Activated T-cell treated with anti-CD3 and anti-CD28 coated beads, Interleukin-2, amount 50 U/mL, for 72 hours (primary cell): ENCODE measurements at regions not wholly inside any gene's neighbourhood (a gene's known extent, or its start where the extent isn't known, plus 50 kb on each side); places are given as distances from the start of the nearest gene placed in this dataset.
"Not testable (repeated sequence)": the region's sequence is repeated elsewhere in the genome, so short reads cannot be mapped to it uniquely, and the experiment has no call there.

Experiments
- ATAC-seq, 2 donors: fragments of 150-1000 bp; cut with Tn5 transposase; replicated peaks in 1 of 2; 2 replicates each; pipeline ENCODE4 v1.10.0; 2021; ENCODE audit warnings: moderate library complexity in 2 of 2, mild to moderate bottlenecking in 1 of 2
- DNase-seq, 2 donors: peaks; one replicate each; pipeline ENCODE4 v3.0.0; 2021 to 2022; ENCODE audit warnings: mixed read lengths in 1 of 2
- H3K27ac Mint-ChIP-seq: one replicate; pipeline ENCODE4 v1.8.0; 2022; ENCODE audit warnings: mild to moderate bottlenecking, moderate library complexity, mixed read lengths
- H3K27me3 Mint-ChIP-seq: one replicate; pipeline ENCODE4 v1.8.0; 2022; ENCODE audit warnings: low read depth, mixed read lengths
- H3K36me3 Mint-ChIP-seq, 2 donors: one replicate each; pipeline ENCODE4 v1.8.0; 2022; ENCODE audit warnings: mixed read lengths in 2 of 2, mild to moderate bottlenecking in 1 of 2; ENCODE audit not compliant: insufficient read depth in 2 of 2
- H3K4me1 Mint-ChIP-seq: one replicate; pipeline ENCODE4 v1.8.0; 2022; ENCODE audit warnings: low read depth, mixed read lengths
- H3K4me3 Mint-ChIP-seq, 2 donors: one replicate each; pipeline ENCODE4 v1.8.0; 2022; ENCODE audit warnings: mild to moderate bottlenecking in 2 of 2, mixed read lengths in 2 of 2, moderate library complexity in 2 of 2
- H3K9me3 Mint-ChIP-seq, 2 donors: one replicate each; pipeline ENCODE4 v1.8.0; 2022; ENCODE audit warnings: mixed read lengths in 2 of 2

DNA sequence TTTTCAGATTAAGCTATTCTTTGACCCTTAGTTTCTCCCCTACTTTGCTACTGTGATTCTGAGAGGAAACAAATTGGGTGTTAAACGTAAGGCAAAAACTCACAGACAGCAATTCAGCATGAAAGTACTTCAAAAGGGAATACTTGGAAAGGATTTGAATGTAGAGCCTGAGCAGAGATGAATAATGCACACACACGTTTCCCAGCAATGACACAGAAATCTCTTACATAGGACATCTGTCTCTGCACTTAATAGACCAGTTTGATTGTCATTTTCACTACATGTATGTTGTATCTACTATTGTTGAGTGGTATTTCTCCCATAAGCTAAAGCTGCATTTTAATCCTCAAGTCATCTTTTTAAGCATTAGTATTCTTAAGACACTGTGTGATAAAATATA is 166.1 kb upstream of the TEX13C start:
- H3K9me3 Mint-ChIP-seq, result no peaks in the 10 kb centered on the region
- no peaks in the 10 kb centered on the region for H3K36me3 Mint-ChIP-seq
- H3K4me3 Mint-ChIP-seq, result no peak overlapping the region
- no peaks in the 10 kb centered on the region for H3K4me1 Mint-ChIP-seq
- DNase-seq (no peak), ATAC-seq (no peak)
- peaks cover 6% of the 10 kb centered on the region for H3K27me3 Mint-ChIP-seq
- H3K27ac Mint-ChIP-seq, result no peak overlapping the region

DNA sequence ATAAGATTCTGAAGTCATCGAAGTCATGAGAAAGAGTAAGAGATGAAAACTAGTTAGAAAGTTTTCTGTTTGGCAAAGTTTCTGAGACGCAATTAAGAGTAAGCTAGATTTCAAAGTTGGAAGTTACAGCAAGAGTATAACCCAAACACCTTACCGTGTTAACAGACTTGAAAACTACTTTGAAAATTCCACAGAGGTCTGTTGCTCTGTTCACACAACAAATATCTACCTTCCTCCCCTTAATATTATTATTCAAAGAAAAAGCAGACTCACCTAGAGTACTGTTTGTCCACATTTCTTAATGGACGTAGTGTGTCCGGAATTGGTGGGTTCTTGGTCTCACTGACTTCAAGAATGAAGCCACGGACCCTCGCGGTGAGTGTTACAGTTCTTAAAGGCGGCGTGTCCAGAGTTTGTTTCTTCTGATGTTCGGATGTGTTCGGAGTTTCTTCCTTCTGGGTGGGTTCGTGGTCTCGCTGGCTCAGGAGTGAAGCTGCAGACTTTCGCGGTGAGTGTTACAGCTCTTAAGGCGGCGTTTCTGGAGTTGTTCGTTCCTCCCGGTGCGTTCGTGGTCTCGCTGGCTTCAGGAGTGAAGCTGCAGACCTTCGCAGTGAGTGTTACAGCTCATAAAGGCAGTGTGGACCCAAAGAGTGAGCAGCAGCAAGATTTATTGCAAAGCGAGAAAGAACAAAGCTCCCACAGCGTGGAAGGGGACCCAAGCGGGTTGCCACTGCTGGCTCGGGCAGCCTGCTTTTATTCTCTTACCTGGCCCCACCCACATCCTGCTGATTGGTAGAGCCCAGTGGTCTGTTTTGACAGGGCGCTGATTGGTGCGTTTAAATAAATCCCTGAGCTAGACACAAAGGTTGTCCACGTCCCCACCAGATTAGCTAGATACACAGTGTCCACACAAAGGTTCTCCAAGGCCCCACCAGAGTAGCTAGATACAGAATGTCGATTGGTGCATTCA is 165.1 kb upstream of the TEX13C start:
- not testable (repeated sequence) for H3K36me3 Mint-ChIP-seq, H3K27me3 Mint-ChIP-seq, H3K4me1 Mint-ChIP-seq, ATAC-seq, H3K4me3 Mint-ChIP-seq, H3K27ac Mint-ChIP-seq, DNase-seq, H3K9me3 Mint-ChIP-seq

DNA sequence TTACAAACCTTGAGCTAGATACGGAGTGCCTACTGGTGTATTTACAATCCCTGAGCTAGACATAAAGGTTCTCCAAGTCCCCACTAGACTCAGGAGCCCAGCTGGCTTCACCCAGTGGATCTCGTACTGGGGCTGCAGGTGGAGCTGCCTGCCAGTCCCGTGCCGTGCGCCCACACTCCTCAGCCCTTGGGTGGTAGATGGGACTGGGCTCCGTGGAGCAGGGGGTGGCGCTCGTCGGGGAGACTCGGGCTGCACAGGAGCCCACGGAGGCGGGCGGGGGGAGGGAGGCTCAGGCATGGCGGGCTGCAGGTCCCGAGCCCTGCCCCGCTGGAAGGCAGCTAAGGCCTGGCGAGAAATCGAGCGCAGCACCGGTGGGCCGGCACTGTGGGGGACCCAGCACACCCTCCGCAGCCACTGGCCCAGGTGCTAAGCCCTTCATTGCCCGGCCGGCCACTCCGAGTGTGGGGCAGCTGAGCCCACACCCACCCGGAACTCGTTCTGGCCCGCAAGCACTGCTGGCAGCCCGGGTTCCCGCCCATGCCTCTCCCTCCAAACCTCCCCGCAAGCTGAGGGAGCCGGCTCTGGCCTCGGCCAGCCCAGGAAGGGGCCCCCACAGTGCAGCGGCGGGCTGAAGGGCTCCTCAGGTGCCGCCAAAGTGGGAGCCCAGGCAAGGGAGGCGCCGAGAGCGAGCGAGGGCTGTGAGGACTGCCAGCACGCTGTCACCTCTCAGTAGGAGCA is 164.2 kb upstream of the TEX13C start:
- H3K36me3 Mint-ChIP-seq, H3K4me1 Mint-ChIP-seq, H3K9me3 Mint-ChIP-seq, H3K27ac Mint-ChIP-seq, ATAC-seq, DNase-seq, H3K27me3 Mint-ChIP-seq, H3K4me3 Mint-ChIP-seq: not testable (repeated sequence)

DNA sequence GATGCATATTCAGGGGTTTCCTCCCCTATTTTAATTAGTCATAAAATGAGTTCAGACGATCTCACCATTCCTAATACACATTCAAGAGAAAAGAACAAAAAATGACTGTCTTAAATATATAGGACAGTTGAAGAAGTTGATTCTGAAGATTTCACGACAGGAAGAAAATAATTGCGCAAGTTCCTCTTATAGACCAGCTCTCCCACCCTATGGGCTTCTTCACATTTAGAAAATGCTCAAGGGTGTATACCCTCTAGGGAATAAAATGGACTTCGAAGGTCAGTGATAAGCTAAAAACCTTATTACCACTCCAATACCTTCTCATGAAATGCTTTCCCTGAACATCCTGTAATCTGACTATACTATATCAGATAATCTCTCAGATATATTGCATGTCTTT is 149.2 kb upstream of the TEX13C start:
- no peaks in the 10 kb centered on the region for H3K36me3 Mint-ChIP-seq
- H3K4me3 Mint-ChIP-seq, result no peak overlapping the region
- H3K27ac Mint-ChIP-seq, result no peak overlapping the region
- DNase-seq (no peak), ATAC-seq (no peak)
- H3K27me3 Mint-ChIP-seq, result peaks cover 5% of the 10 kb centered on the region
- no peaks in the 10 kb centered on the region for H3K9me3 Mint-ChIP-seq
- no peaks in the 10 kb centered on the region for H3K4me1 Mint-ChIP-seq

- H3K4me3 Mint-ChIP-seq, result no peak overlapping the region
- H3K27ac Mint-ChIP-seq, result no peak overlapping the region
- ATAC-seq, result no peak
- no peaks in the 10 kb centered on the region for H3K9me3 Mint-ChIP-seq
- H3K4me1 Mint-ChIP-seq, result no peaks in the 10 kb centered on the region
- no peak for DNase-seq
- peaks cover 6% of the 10 kb centered on the region for H3K27me3 Mint-ChIP-seq
- no peaks in the 10 kb centered on the region for H3K36me3 Mint-ChIP-seq
Observed at GRCh38 chrX:125172531-125172930, 147.1 kb upstream of the TEX13C start.

DNA sequence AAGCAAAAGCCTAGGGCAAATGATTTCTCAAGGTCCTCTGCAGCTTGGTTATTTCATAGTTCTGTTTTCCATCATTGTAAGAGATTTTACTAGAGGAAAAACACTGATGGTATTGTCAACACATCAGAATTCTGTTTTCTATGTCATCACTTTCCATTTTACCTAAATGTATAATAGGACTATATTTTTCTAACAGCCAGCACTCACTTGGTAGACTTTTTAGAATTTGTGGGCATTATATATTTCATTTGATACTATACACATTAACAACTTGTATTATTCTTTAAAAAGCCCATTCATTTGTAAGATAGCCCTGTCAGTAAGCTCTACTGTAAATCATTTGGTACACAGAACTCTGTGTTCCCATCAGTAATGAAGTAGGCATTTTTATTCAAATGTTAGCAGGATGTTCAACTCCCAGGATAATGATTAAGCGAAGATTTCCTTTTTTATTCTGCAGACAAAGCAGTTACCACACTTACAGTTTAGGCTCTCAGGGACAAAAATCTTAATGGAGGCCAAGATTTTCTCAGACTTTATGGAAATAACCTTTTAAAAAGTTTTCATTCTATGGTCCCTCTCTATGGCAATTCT is 143.6 kb upstream of the TEX13C start:
- no peaks in the 10 kb centered on the region for H3K9me3 Mint-ChIP-seq
- H3K36me3 Mint-ChIP-seq, result no peaks in the 10 kb centered on the region
- H3K4me3 Mint-ChIP-seq, result no peak overlapping the region
- H3K27ac Mint-ChIP-seq, result no peak overlapping the region
- DNase-seq (no peak), ATAC-seq (no peak)
- H3K27me3 Mint-ChIP-seq, result peaks cover 24% of the 10 kb centered on the region
- no peaks in the 10 kb centered on the region for H3K4me1 Mint-ChIP-seq

DNA sequence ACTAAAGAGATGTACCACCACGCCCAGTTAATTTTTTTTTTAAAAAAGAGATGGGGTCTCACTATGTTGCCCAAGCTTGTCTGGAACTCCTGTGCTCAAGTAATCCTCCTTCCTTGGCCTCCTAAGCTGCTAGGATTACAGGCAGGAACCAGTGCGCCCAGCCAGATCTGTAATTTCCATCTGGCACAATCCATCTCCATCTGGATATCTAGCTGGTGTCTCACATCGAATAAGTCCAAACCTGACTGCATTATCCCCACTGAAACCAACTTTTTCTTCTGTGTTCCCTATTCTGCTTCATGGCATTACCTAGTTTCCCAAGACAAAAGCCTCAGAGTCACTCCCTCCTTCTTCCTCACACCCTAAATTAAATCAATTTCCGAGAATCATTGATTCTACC is 125.8 kb upstream of the TEX13C start:
- H3K4me3 Mint-ChIP-seq, result no peak overlapping the region
- H3K27ac Mint-ChIP-seq, result no peak overlapping the region
- ATAC-seq (no peak), DNase-seq (no peak)
- H3K27me3 Mint-ChIP-seq, result peaks cover 39% of the 10 kb centered on the region
- no peaks in the 10 kb centered on the region for H3K9me3 Mint-ChIP-seq
- H3K36me3 Mint-ChIP-seq, result no peaks in the 10 kb centered on the region
- no peaks in the 10 kb centered on the region for H3K4me1 Mint-ChIP-seq

DNA sequence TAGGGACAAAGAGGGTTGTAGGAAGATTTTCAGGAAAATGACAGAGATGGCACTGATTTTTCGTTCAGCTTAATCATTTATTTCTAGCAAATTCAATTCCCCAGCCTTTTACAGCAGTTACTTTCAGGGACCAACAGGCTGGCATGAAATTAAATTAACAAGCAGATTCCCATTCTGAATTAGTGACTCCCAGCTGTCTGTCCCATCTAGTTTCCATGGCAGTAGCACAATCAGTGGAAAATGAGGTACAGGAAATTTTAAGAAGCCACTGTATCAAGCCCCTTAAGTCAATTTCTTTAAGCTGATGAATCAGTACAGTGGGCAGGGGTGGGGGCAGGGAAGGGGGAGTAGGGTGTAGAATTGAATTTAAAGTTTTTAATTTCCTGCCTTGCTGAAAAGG is 121.1 kb upstream of the TEX13C start:
- Mint-ChIP-seq H3K27ac (no peak overlapping the region), H3K4me3 (no peak overlapping the region), H3K36me3 (no peaks in the 10 kb centered on the region), H3K9me3 (no peaks in the 10 kb centered on the region), H3K4me1 (peaks cover 10% of the 10 kb centered on the region), H3K27me3 (peaks cover 58% of the 10 kb centered on the region)
- ATAC-seq (no peak), DNase-seq (no peak)

DNA sequence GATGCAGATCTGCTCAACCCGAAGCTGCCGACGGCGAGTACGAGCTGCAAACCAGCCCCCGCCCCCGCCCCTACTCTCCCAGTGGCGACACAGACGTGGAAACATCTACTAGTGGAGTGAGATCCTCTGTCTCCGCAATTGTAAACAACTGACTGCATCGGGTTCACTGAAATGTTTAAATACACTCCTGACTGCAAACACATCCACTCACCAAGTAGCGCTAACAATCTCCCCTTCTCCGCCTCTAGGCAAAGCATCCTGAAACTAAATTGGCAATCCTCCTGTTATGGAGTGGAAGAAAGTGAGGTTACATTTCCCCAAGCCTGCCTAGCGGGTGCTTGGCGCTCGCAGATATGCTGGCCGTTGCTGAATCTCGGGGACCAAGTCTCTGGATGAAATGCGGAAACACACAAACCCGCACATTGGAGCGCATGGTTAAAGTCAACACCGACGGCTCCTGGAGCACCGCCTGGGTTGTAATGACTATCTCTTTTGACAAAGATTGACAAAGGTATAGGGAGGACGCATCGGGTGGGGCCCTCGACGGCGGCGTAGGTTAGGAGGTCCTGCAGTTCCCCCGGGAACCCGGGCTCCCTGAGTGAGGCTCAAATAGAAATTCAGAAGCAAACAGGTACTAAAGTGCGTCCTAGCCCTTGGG is 117.0 kb upstream of the TEX13C start:
- Mint-ChIP-seq H3K27me3 (peaks cover 60% of the 10 kb centered on the region), H3K4me1 (peaks cover 19% of the 10 kb centered on the region)
- DNase-seq, result no peak

DNA sequence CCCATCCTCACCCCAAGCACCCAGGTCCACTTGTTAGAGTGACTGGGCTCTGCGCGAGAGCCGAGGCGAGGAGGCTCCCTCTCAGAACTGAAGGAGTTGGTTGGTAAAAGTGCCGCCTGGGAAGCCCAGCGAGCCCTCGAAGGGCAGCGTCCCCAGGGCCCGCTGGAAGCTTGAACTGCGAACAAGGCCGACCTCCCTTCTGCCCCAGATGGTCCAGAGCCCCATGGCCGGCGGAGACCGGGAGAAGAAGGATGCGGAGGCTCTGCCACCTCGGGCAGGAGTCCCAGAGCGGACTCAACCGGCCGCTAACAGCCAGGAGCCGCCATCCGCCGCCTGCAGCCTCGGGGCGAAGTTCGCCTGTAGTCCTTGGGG is 116.3 kb upstream of the TEX13C start:
- Mint-ChIP-seq H3K27me3 (peaks cover 59% of the 10 kb centered on the region), H3K36me3 (peaks cover 0 to 2% of the 10 kb centered on the region in 2 donors), H3K9me3 (no peaks in the 10 kb centered on the region), H3K4me1 (peaks cover 19% of the 10 kb centered on the region), H3K27ac (no peak overlapping the region), H3K4me3 (peak overlapping the region; percentile 87 to 89)
- peak in 1 of 2 donors; percentile 7 for ATAC-seq
- no peak for DNase-seq

More for the DNA sequence above, 117.0 kb upstream of the TEX13C start:
- Mint-ChIP-seq H3K36me3 (peaks cover 0 to 2% of the 10 kb centered on the region in 2 donors), H3K27ac (no peak overlapping the region), H3K4me3 (peak overlapping the region; percentile 87 to 89), H3K9me3 (no peaks in the 10 kb centered on the region)
- ATAC-seq, result no peak

- DNase-seq (peak; percentile 18 to 29), ATAC-seq (peak; percentile 59 to 60)
- H3K9me3 Mint-ChIP-seq, result no peaks in the 10 kb centered on the region
- peak overlapping the region; percentile 81 to 89 for H3K4me3 Mint-ChIP-seq
- peaks cover 60% of the 10 kb centered on the region for H3K27me3 Mint-ChIP-seq
- H3K36me3 Mint-ChIP-seq, result peaks cover 0 to 2% of the 10 kb centered on the region in 2 donors
- H3K4me1 Mint-ChIP-seq, result peaks cover 19% of the 10 kb centered on the region
- no peak overlapping the region for H3K27ac Mint-ChIP-seq
Observed at GRCh38 chrX:125203737-125204578, 115.7 kb upstream of the TEX13C start.

- Mint-ChIP-seq H3K4me3 (peak overlapping the region; percentile 81 to 89), H3K27me3 (peaks cover 60% of the 10 kb centered on the region), H3K9me3 (no peaks in the 10 kb centered on the region), H3K4me1 (peaks cover 19% of the 10 kb centered on the region), H3K36me3 (peaks cover 0 to 2% of the 10 kb centered on the region in 2 donors), H3K27ac (no peak overlapping the region)
- DNase-seq (no peak), ATAC-seq (peak in 1 of 2 donors; percentile 10)
Observed at GRCh38 chrX:125204681-125205132, 115.0 kb upstream of the TEX13C start.
